ENCODE measurements at regions not wholly inside any gene's neighbourhood (a gene's known extent, or its start where the extent isn't known, plus 50 kb on each side); places are given as distances from the start of the nearest gene placed in this dataset.

- no peak for DNase-seq (ENCODE audit: low read depth in 2 of 3, low spot score in 1 of 3)
Measured at GRCh38 chr3:64276131-64276530, 50.9 kb upstream of the PRICKLE2 start.
